ENCODE measurements at regions not wholly inside any gene's neighbourhood (a gene's known extent, or its start where the extent isn't known, plus 50 kb on each side); places are given as distances from the start of the nearest gene placed in this dataset.

GRCh38 chr1:94670273-94670672, 128.7 kb upstream of the F3 start:
- TF ChIP-seq CTCF (IDR thresholded peaks at IDR 0.05; ENCODE audit: low read depth, low read length), result no peak
- no peak for TF ChIP-seq POLR2A (IDR thresholded peaks at IDR 0.05; ENCODE audit: extremely low read depth, insufficient read length)
- no peak for TF ChIP-seq MYC (IDR thresholded peaks at IDR 0.05; ENCODE audit: low read depth, low read length)

Measured in NB4 (cell line).